KMS-11 (cell line): ENCODE measurements at regions not wholly inside any gene's neighbourhood (a gene's known extent, or its start where the extent isn't known, plus 50 kb on each side); places are given as distances from the start of the nearest gene placed in this dataset.

Experiments
- H2AFZ ChIP-seq: fragments of 200-600 bp; sonication (generic); 2 replicates; pipeline ENCODE4 v1.6.1; 2016; ENCODE audit warnings: antibody characterized with exemption, mixed run types, low read depth
- H3K27ac ChIP-seq: fragments of 200-600 bp; sonication (generic); 2 replicates; pipeline ENCODE4 v1.6.1; 2016; ENCODE audit warnings: mild to moderate bottlenecking, mixed run types
- H3K27me3 ChIP-seq: fragments of 200-600 bp; sonication (generic); 2 replicates; pipeline ENCODE4 v1.6.1; 2017; ENCODE audit warnings: mild to moderate bottlenecking, low read depth, mixed run types, moderate library complexity; ENCODE audit not compliant: insufficient read depth
- H3K36me3 ChIP-seq: fragments of 200-600 bp; sonication (generic); 2 replicates; pipeline ENCODE4 v1.6.1; 2017; ENCODE audit warnings: mild to moderate bottlenecking, mixed run types; ENCODE audit not compliant: insufficient read depth
- H3K4me1 ChIP-seq: fragments of 200-600 bp; sonication (generic); 2 replicates; pipeline ENCODE4 v1.6.1; 2016; ENCODE audit warnings: mild to moderate bottlenecking, low read depth, mixed run types; ENCODE audit not compliant: poor library complexity, severe bottlenecking
- H3K4me2 ChIP-seq: fragments of 200-600 bp; sonication (generic); 2 replicates; pipeline ENCODE4 v1.7.0; 2016; ENCODE audit warnings: mild to moderate bottlenecking, mixed run types
- H3K4me3 ChIP-seq: fragments of 200-600 bp; sonication (generic); IDR thresholded peaks from 2 replicates; pipeline ENCODE4 v1.6.1; 2017; ENCODE audit warnings: low read depth, low read length, mixed read lengths; ENCODE audit not compliant: insufficient read depth
- H3K79me2 ChIP-seq: fragments of 200-600 bp; sonication (generic); 2 replicates; pipeline ENCODE4 v1.6.1; 2016; ENCODE audit warnings: low read depth, mixed run types; ENCODE audit not compliant: insufficient read depth
- H3K9ac ChIP-seq: fragments of 200-600 bp; sonication (generic); 2 replicates; pipeline ENCODE4 v1.6.1; 2016; ENCODE audit warnings: mild to moderate bottlenecking, mixed run types
- H4K20me1 ChIP-seq: fragments of 200-600 bp; sonication (generic); 2 replicates; pipeline ENCODE4 v1.6.1; 2016; ENCODE audit warnings: mild to moderate bottlenecking, mixed run types; ENCODE audit not compliant: insufficient read depth
- TF ChIP-seq, protein P1 (sequence below): fragments of 200-600 bp; sonication (generic); conservative IDR thresholded peaks from 2 replicates; pipeline ENCODE4 v1.6.1; 2017; ENCODE audit warnings: low read depth, mild to moderate bottlenecking, antibody characterized with exemption, low read length, moderate library complexity, mixed read lengths

GRCh38 chr6:22668307-22668706 lies 98.9 kb downstream of the HDGFL1 start:
- H2AFZ ChIP-seq, result no peak overlapping the region
- H3K9ac ChIP-seq, result no peak overlapping the region
- no peaks in the 10 kb centered on the region for H3K79me2 ChIP-seq
- no peaks in the 10 kb centered on the region for H3K36me3 ChIP-seq
- H3K27ac ChIP-seq, result no peak overlapping the region
- no peaks in the 10 kb centered on the region for H3K4me1 ChIP-seq
- no peaks in the 10 kb centered on the region for H4K20me1 ChIP-seq
- H3K27me3 ChIP-seq, result no peaks in the 10 kb centered on the region
- H3K4me3 ChIP-seq, result no peak overlapping the region
- H3K4me2 ChIP-seq, result no peak overlapping the region
- TF ChIP-seq, protein P1, sequence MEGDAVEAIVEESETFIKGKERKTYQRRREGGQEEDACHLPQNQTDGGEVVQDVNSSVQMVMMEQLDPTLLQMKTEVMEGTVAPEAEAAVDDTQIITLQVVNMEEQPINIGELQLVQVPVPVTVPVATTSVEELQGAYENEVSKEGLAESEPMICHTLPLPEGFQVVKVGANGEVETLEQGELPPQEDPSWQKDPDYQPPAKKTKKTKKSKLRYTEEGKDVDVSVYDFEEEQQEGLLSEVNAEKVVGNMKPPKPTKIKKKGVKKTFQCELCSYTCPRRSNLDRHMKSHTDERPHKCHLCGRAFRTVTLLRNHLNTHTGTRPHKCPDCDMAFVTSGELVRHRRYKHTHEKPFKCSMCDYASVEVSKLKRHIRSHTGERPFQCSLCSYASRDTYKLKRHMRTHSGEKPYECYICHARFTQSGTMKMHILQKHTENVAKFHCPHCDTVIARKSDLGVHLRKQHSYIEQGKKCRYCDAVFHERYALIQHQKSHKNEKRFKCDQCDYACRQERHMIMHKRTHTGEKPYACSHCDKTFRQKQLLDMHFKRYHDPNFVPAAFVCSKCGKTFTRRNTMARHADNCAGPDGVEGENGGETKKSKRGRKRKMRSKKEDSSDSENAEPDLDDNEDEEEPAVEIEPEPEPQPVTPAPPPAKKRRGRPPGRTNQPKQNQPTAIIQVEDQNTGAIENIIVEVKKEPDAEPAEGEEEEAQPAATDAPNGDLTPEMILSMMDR, result no peak

GRCh38 chr6:22668717-22669116 lies 99.4 kb downstream of the HDGFL1 start:
- H3K4me2 ChIP-seq, result no peak overlapping the region
- H3K4me3 ChIP-seq, result no peak overlapping the region
- no peak overlapping the region for H3K9ac ChIP-seq
- H3K27me3 ChIP-seq, result no peaks in the 10 kb centered on the region
- no peak overlapping the region for H2AFZ ChIP-seq
- TF ChIP-seq, protein P1, result no peak
- no peaks in the 10 kb centered on the region for H3K4me1 ChIP-seq
- H3K79me2 ChIP-seq, result no peaks in the 10 kb centered on the region
- H3K27ac ChIP-seq, result no peak overlapping the region
- no peaks in the 10 kb centered on the region for H3K36me3 ChIP-seq
- H4K20me1 ChIP-seq, result no peaks in the 10 kb centered on the region

DNA sequence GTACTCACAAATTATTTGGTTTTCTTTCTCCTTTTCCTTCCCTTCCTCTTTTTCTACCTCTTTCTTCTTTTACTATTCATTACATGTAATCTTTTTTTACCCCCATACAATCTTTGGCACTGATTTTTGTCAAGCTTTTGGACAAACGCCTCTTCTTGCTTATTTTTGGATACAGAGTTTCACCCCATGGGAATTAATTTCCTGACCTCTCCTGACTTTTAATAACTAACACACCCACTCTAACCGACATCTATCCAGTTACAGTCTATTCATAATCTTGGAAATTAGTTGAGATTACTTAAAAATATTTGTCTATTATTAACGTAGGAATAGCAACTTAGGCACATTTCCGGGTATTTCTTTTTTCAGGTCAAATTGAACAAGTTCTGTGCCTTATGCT lies 101.2 kb downstream of the HDGFL1 start:
- Histone ChIP-seq H3K4me2 (no peak overlapping the region), H3K4me1 (no peaks in the 10 kb centered on the region), H3K27ac (no peak overlapping the region), H3K4me3 (no peak overlapping the region), H3K27me3 (no peaks in the 10 kb centered on the region), H3K79me2 (no peaks in the 10 kb centered on the region), H4K20me1 (no peaks in the 10 kb centered on the region), H3K9ac (no peak overlapping the region), H3K36me3 (no peaks in the 10 kb centered on the region), H2AFZ (no peak overlapping the region)
- TF ChIP-seq, protein P1, result no peak

DNA sequence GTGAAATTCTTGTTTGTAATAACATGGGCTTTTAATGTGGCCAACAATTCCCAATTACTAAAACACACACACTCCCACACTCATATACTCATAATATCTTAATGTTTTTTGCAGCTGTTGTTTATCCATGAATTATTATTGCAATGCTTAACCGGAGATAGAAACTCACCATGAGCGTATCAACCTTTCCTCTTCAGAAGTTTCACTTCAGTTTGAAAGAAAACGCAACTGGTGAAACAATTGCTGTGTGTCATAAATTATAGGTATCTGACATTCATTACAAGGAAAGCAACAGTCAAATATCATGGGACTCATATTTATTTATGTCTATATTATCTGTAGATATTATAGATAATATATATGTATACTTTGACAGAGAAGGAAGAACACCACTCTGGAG lies 104.1 kb downstream of the HDGFL1 start:
- no peak overlapping the region for H3K9ac ChIP-seq
- no peaks in the 10 kb centered on the region for H4K20me1 ChIP-seq

More for the DNA sequence above, 104.1 kb downstream of the HDGFL1 start:
- Histone ChIP-seq H3K27ac (no peak overlapping the region), H3K4me3 (no peak overlapping the region), H3K4me2 (no peak overlapping the region), H3K4me1 (no peaks in the 10 kb centered on the region), H3K36me3 (no peaks in the 10 kb centered on the region), H3K27me3 (no peaks in the 10 kb centered on the region), H3K79me2 (no peaks in the 10 kb centered on the region), H2AFZ (no peak overlapping the region)
- TF ChIP-seq, protein P1, result no peak
